ENCODE measurements at regions not wholly inside any gene's neighbourhood (a gene's known extent, or its start where the extent isn't known, plus 50 kb on each side); places are given as distances from the start of the nearest gene placed in this dataset.

DNA sequence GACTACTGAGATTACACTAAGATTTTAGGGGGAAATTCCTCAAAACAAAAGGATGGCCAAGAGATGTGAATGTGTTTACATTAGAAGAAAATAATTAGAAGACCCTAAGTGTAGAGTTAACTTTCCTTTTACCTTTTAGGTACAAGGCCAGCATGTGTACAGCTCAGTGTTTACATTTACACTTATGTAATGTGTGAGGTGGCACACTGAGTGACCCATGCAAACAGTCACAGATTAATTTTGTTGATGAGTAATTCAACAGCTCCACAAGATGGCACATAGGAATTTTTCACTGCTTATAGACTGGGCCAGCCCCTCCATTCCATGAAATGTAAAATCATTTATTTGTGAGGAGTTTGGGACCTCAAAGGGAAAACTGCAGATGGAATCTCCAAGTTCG lies 90.1 kb upstream of the SLC12A2 start:
- CTCF ChIA-PET (ENCODE audit: partially characterized antibody), result interaction anchor here (0.7 to 1.4 kb wide), 4 partner anchors 9 to 16 kb away, joined by 3 read pairs; no protein-coding TSS in a partner anchor
- Histone ChIP-seq H3K4me1 (replicated peaks in 1 of 4; ENCODE audit: control insufficient read depth in 3 of 4, insufficient read depth in 4 of 4, low read length in 3 of 4) (no peaks in the 10 kb centered on the region), H3K4ac (replicated peaks; ENCODE audit: insufficient read length, low read depth, low read length) (no peak overlapping the region), H3K23ac (ENCODE audit: insufficient read length) (no peak overlapping the region), H2AK5ac (ENCODE audit: low read depth, low read length) (no peak overlapping the region), H3K79me2 (ENCODE audit: control insufficient read depth in 1 of 2, insufficient read depth in 2 of 2, low read length in 2 of 2) (no peaks in the 10 kb centered on the region), H3K27me3 (replicated peaks in 1 of 4; ENCODE audit: control insufficient read depth in 3 of 4, extremely low read depth in 1 of 4, insufficient read depth in 3 of 4, low read length in 3 of 4) (no peaks in the 10 kb centered on the region), H2BK20ac (ENCODE audit: low read length) (no peak overlapping the region), H3K27ac (ENCODE audit: low read depth, low read length) (no peak overlapping the region), H2BK120ac (replicated peaks; ENCODE audit: low read depth, low read length) (no peak overlapping the region), H3K14ac (ENCODE audit: insufficient read length) (no peak overlapping the region), H3K9me3 (ENCODE audit: insufficient read depth in 2 of 2, low read depth in 1 of 2, low read length in 1 of 2) (no peaks in the 10 kb centered on the region), H3K18ac (ENCODE audit: extremely low read depth, low read length) (no peak overlapping the region), H3K56ac (replicated peaks; ENCODE audit: insufficient read length, low read depth, low read length) (no peak overlapping the region), H3K9ac (replicated peaks in 1 of 4; ENCODE audit: extremely low read depth in 1 of 4, low read depth in 3 of 4, low read length in 3 of 4) (no peak overlapping the region), H3K23me2 (ENCODE audit: low read depth, low read length) (no peaks in the 10 kb centered on the region), H4K5ac (ENCODE audit: insufficient read length, low read depth, low read length) (no peak overlapping the region), H2BK15ac (ENCODE audit: low read length) (no peak overlapping the region), H4K91ac (replicated peaks; ENCODE audit: insufficient read length, low read length) (no peak overlapping the region), H2BK5ac (ENCODE audit: low read depth, low read length) (no peak overlapping the region), H3K4me3 (ENCODE audit: extremely low read depth in 1 of 4, insufficient read depth in 2 of 4, low read depth in 3 of 4, low read length in 4 of 4) (no peak overlapping the region), H3K4me2 (ENCODE audit: insufficient read depth in 1 of 2, low read depth in 2 of 2, low read length in 2 of 2) (no peak overlapping the region), H3K36me3 (ENCODE audit: control insufficient read depth in 2 of 4, insufficient read depth in 4 of 4, low read length in 3 of 4) (no peaks in the 10 kb centered on the region), H2AFZ (ENCODE audit: low read length) (no peak overlapping the region), H4K8ac (ENCODE audit: extremely low read depth, insufficient read depth, low read length) (no peak overlapping the region), H3K79me1 (ENCODE audit: low read depth, low read length) (no peaks in the 10 kb centered on the region), H4K20me1 (replicated peaks in 1 of 2; ENCODE audit: control insufficient read depth in 1 of 2, insufficient read depth in 2 of 2, low read length in 2 of 2) (no peaks in the 10 kb centered on the region), H2BK12ac (ENCODE audit: low read depth, low read length) (no peak overlapping the region)
- POLR2A ChIA-PET (ENCODE audit: partially characterized antibody), result interaction anchor here (0.5 kb wide), 1 partner anchor 106 kb away, joined by 4 read pairs; no protein-coding TSS in a partner anchor
- no peak for DNase-seq (ENCODE audit: low read depth in 1 of 2, low spot score in 2 of 2)
- 95% methylated on average over 1 of the region's 1 CpG; no CpG with 5 or more reads in 1 of the 2 experiments for WGBS, 2 experiments (ENCODE audit: extremely low coverage in 1 of 2, insufficient coverage in 1 of 2, insufficient read length in 1 of 2, insufficient replicate concordance in 2 of 2, low coverage in 1 of 2, low lambda C conversion rate in 2 of 2, missing lambda C conversion rate in 1 of 2)
- no peak for FAIRE-seq
- TF ChIP-seq MAFK (IDR thresholded peaks at IDR 0.05; ENCODE audit: low read depth, low read length) (no peak), FOSL1 (IDR thresholded peaks at IDR 0.05; ENCODE audit: insufficient read depth, low read depth, low read length) (no peak), CBX5 (IDR thresholded peaks at IDR 0.05; ENCODE audit: low read depth, low read length) (no peak), HDAC6 (IDR thresholded peaks at IDR 0.05; ENCODE audit: low read depth, low read length) (no peak), RFX5 (IDR thresholded peaks at IDR 0.05; ENCODE audit: borderline replicate concordance, low read depth, low read length) (no peak), GTF2F1 (IDR thresholded peaks at IDR 0.05; ENCODE audit: borderline replicate concordance, low read depth, low read length) (no peak), SIN3A (conservative IDR thresholded peaks at IDR 0.05 in 1 of 2, IDR thresholded peaks at IDR 0.05 in 1 of 2; ENCODE audit: low read depth in 1 of 2, low read length in 2 of 2) (no peak), SP1 (IDR thresholded peaks at IDR 0.05; ENCODE audit: low read depth, low read length) (no peak), EP300 (IDR thresholded peaks at IDR 0.05; ENCODE audit: borderline replicate concordance in 1 of 2, low read depth in 2 of 2, low read length in 2 of 2) (no peak), SIX5 (IDR thresholded peaks at IDR 0.05; ENCODE audit: low read depth, low read length) (no peak), JUN (IDR thresholded peaks at IDR 0.05; ENCODE audit: low read depth, low read length) (no peak), CHD1 (IDR thresholded peaks at IDR 0.05; ENCODE audit: low read depth, low read length) (no peak), RXRA (IDR thresholded peaks at IDR 0.05; ENCODE audit: insufficient read depth, low read depth, low read length) (no peak), KDM1A (IDR thresholded peaks at IDR 0.05; ENCODE audit: borderline replicate concordance, low read length) (no peak)
